IMR-90 (cell line): ENCODE measurements at regions not wholly inside any gene's neighbourhood (a gene's known extent, or its start where the extent isn't known, plus 50 kb on each side); places are given as distances from the start of the nearest gene placed in this dataset.

Experiments
- ATAC-seq: fragments of 200-7000 bp; cut with Tn5 transposase; 2 replicates; pipeline ENCODE4 v1.9.1; 2020; ENCODE audit warnings: low read depth, mild to moderate bottlenecking, moderate library complexity
- BruUV-seq: library from RNA; stranded (reverse); fragments of 400-500 nt; replicated peaks from 2 replicates; lab custom pipeline; 2021; lab: Mats Ljungman, UMichigan
- CTCF ChIA-PET: fragments of 300-600 bp; formaldehyde crosslinking; extraction: SDS; loops from one replicate; lab custom pipeline; 2021; ENCODE audit warnings: antibody characterized with exemption; lab: Yijun Ruan, JAX
- POLR2A ChIA-PET: fragments of 300-600 bp; sonication (Branson Sonifier 250); formaldehyde crosslinking; loops from one replicate; lab custom pipeline; 2022; ENCODE audit warnings: antibody characterized with exemption; ENCODE audit not compliant: unreplicated experiment; lab: Charles Lee
- DNase-seq: peaks from one replicate; pipeline ENCODE4 v3.0.0; 2013
- H2AFZ ChIP-seq: replicated peaks from 2 replicates; pipeline ENCODE3; 2013; ENCODE audit warnings: low read length, mild to moderate bottlenecking; ENCODE audit not compliant: poor library complexity
- H2AK5ac ChIP-seq: 2 replicates; pipeline ENCODE4 v1.6.1; 2013; ENCODE audit warnings: low read depth, low read length, inconsistent platforms
- H2AK9ac ChIP-seq: replicated peaks from 2 replicates; pipeline ENCODE3; 2013; ENCODE audit warnings: mild to moderate bottlenecking, low read depth, low read length, moderate library complexity; ENCODE audit not compliant: poor library complexity
- H2BK120ac ChIP-seq: 2 replicates; pipeline ENCODE4 v1.6.1; 2013; ENCODE audit warnings: low read depth, low read length, inconsistent platforms
- H2BK15ac ChIP-seq: 3 replicates; pipeline ENCODE4 v1.6.1; 2013; ENCODE audit warnings: low read depth, low read length, inconsistent platforms
- H2BK20ac ChIP-seq: 2 replicates; pipeline ENCODE4 v1.6.1; 2013; ENCODE audit warnings: low read depth, mild to moderate bottlenecking, inconsistent platforms, low read length, moderate library complexity
- H2BK5ac ChIP-seq: 2 replicates; pipeline ENCODE4 v1.6.1; 2013; ENCODE audit warnings: mild to moderate bottlenecking, low read depth, low read length, inconsistent platforms; ENCODE audit not compliant: poor library complexity, severe bottlenecking
- H3K14ac ChIP-seq: replicated peaks from 2 replicates; pipeline ENCODE4 v1.6.1; 2013; ENCODE audit warnings: low read depth, low read length, inconsistent platforms
- H3K18ac ChIP-seq: 2 replicates; pipeline ENCODE4 v1.6.1; 2013; ENCODE audit warnings: low read depth, low read length, control low read depth
- H3K23ac ChIP-seq: 2 replicates; pipeline ENCODE4 v1.6.1; 2013; ENCODE audit warnings: low read depth, low read length, inconsistent platforms
- H3K27ac ChIP-seq: 2 replicates; pipeline ENCODE4 v1.5.1; 2013; ENCODE audit warnings: mild to moderate bottlenecking, control low read depth, low read length; ENCODE audit not compliant: insufficient read depth
- H3K27me3 ChIP-seq: 2 replicates; pipeline ENCODE4 v1.6.1; 2013; ENCODE audit warnings: low read length; ENCODE audit not compliant: control insufficient read depth, insufficient read depth
- H3K36me3 ChIP-seq: 2 replicates; pipeline ENCODE4 v1.6.1; 2013; ENCODE audit warnings: low read length, mixed read lengths; ENCODE audit not compliant: control insufficient read depth, insufficient read depth
- H3K4ac ChIP-seq: 2 replicates; pipeline ENCODE4 v1.6.1; 2013; ENCODE audit warnings: low read depth, low read length, inconsistent platforms
- H3K4me1 ChIP-seq: 2 replicates; pipeline ENCODE4 v1.6.1; 2013; ENCODE audit warnings: low read length, mixed read lengths; ENCODE audit not compliant: control insufficient read depth, insufficient read depth
- H3K4me2 ChIP-seq: 2 replicates; pipeline ENCODE4 v1.6.1; 2013; ENCODE audit warnings: low read depth, mild to moderate bottlenecking, control low read depth, low read length, moderate library complexity
- H3K4me3 ChIP-seq: 2 replicates; pipeline ENCODE4 v1.5.1; 2013; ENCODE audit warnings: low read depth, mild to moderate bottlenecking, control low read depth, low read length, moderate library complexity; ENCODE audit not compliant: insufficient read depth
- H3K56ac ChIP-seq: 2 replicates; pipeline ENCODE4 v1.6.1; 2013; ENCODE audit warnings: low read length, inconsistent platforms; ENCODE audit not compliant: insufficient read depth; ENCODE audit errors: extremely low read depth
- H3K79me1 ChIP-seq, 2 experiments: 2 replicates each; pipeline ENCODE4 v1.6.1; 2013; ENCODE audit warnings: low read length in 2 of 2, inconsistent platforms in 1 of 2, low read depth in 1 of 2
- H3K9ac ChIP-seq: 2 replicates; pipeline ENCODE4 v1.6.1; 2013; ENCODE audit warnings: low read depth, low read length, control low read depth
- H3K9me1 ChIP-seq: 2 replicates; pipeline ENCODE4 v1.6.1; 2013; ENCODE audit warnings: low read length, inconsistent platforms; ENCODE audit not compliant: insufficient read depth
- H3K9me3 ChIP-seq: 2 replicates; pipeline ENCODE4 v1.6.1; 2013; ENCODE audit warnings: low read length; ENCODE audit not compliant: control insufficient read depth, insufficient read depth
- H4K20me1 ChIP-seq: 2 replicates; pipeline ENCODE4 v1.6.1; 2013; ENCODE audit warnings: low read length, inconsistent platforms; ENCODE audit not compliant: insufficient read depth
- H4K5ac ChIP-seq: 2 replicates; pipeline ENCODE4 v1.6.1; 2013; ENCODE audit warnings: mild to moderate bottlenecking, low read depth, low read length, control low read depth
- H4K8ac ChIP-seq, 2 experiments: 2 replicates each; pipeline ENCODE4 v1.6.1; 2013; ENCODE audit warnings: low read depth in 2 of 2, low read length in 2 of 2, control low read depth in 1 of 2, inconsistent platforms in 1 of 2
- H4K91ac ChIP-seq: 2 replicates; pipeline ENCODE4 v1.6.1; 2013; ENCODE audit warnings: low read depth, low read length, inconsistent platforms; ENCODE audit not compliant: insufficient read depth
- CEBPB ChIP-seq: IDR thresholded peaks from 2 replicates; pipeline ENCODE4 v1.6.1; 2012; ENCODE audit warnings: low read depth, low read length, improper control_type of control experiment
- CTCF ChIP-seq: conservative IDR thresholded peaks from 2 replicates; pipeline ENCODE4 v1.5.1; 2012; ENCODE audit warnings: mild to moderate bottlenecking, low read depth, low read length, improper control_type of control experiment
- FOS ChIP-seq: fragments of 150-350 bp; IDR thresholded peaks from 2 replicates; pipeline ENCODE4 v1.6.1; 2016; ENCODE audit warnings: low read depth, low read length
- MAZ ChIP-seq: IDR thresholded peaks from 2 replicates; pipeline ENCODE4 v1.6.1; 2012; ENCODE audit warnings: low read depth, mild to moderate bottlenecking, low read length, improper control_type of control experiment, moderate library complexity, borderline replicate concordance
- RCOR1 ChIP-seq: IDR thresholded peaks from 2 replicates; pipeline ENCODE4 v1.6.1; 2012; ENCODE audit warnings: mild to moderate bottlenecking, low read length, improper control_type of control experiment; ENCODE audit not compliant: insufficient replicate concordance
- USF2 ChIP-seq: fragments of 150-350 bp; IDR thresholded peaks from 2 replicates; pipeline ENCODE4 v1.6.1; 2017; ENCODE audit warnings: mild to moderate bottlenecking, antibody characterized with exemption, low read length, low read depth
- WGBS, 2 experiments: methylation state at CpG; one replicate each; pipeline versions ENCODE4 v1.1.5 to v1.1.7; 2013; ENCODE audit warnings: missing lambda C conversion rate in 2 of 2; ENCODE audit not compliant: insufficient read length in 1 of 2; ENCODE audit errors: extremely low coverage in 2 of 2; 5-methylcytosine and 5-hydroxymethylcytosine counted together
- dilution Hi-C: fragments of 300-500 bp; cut with HindIII; formaldehyde crosslinking; loops from one replicate; pipeline ENCODE4 v1.14.3; 2018; ENCODE audit warnings: low sequenced_read_pairs; ENCODE audit not compliant: unreplicated experiment
- in situ Hi-C: fragments of 300-500 bp; cut with MboI; formaldehyde crosslinking; loops from 3 replicates; pipeline ENCODE4 v1.14.3; 2019; ENCODE audit warnings: low sequenced_read_pairs, inconsistent platforms, mixed read lengths
- intact Hi-C: fragments of 100-400 bp; cut with micrococcal nuclease; formaldehyde crosslinking; loops from 2 replicates; pipeline ENCODE4 v1.10.0; 2022

DNA sequence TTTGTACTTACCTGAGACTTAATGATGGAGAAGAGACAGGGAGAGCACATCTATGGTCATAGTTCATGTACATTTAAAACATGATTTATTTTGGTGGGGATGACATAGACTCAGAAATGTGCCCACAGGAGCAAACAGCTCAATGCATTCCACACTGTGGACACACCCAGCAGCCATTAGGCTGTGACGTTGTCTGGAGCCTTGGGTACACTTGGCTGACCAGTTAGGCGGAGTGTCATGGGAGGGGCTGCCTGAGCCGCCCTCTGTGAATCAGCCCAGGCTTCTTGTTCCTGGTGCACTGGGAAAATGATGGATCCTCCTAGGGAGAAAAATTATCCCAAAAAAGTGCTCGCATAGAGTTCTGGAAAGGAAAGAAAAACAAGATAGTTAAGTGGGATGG, 231.0 kb upstream of the GMDS start:
- Histone ChIP-seq H4K20me1 (no peaks in the 10 kb centered on the region), H3K9me3 (no peaks in the 10 kb centered on the region), H4K91ac (no peak overlapping the region), H3K9ac (no peak overlapping the region), H2BK15ac (no peak overlapping the region), H3K23ac (no peak overlapping the region), H3K4me1 (peaks cover 8% of the 10 kb centered on the region; the same call in 1 of the 2 replicates), H2BK20ac (no peak overlapping the region), H2AK5ac (no peak overlapping the region), H3K79me1 (no peaks in the 10 kb centered on the region), H3K18ac (no peak overlapping the region), H3K4me2 (no peak overlapping the region), H3K4me3 (no peak overlapping the region), H2BK5ac (no peak overlapping the region), H4K5ac (no peak overlapping the region), H3K36me3 (no peaks in the 10 kb centered on the region), H3K27me3 (peaks cover 20% of the 10 kb centered on the region), H4K8ac (no peak overlapping the region), H3K27ac (no peak overlapping the region), H2AK9ac (no peak overlapping the region), H3K56ac (no peak overlapping the region), H3K9me1 (no peaks in the 10 kb centered on the region), H3K4ac (no peak overlapping the region), H2AFZ (no peak overlapping the region), H2BK120ac (no peak overlapping the region), H3K14ac (no peak overlapping the region)
- intact Hi-C loops = no loop called here
- DNase-seq = no peak
- no TSS peak for BruUV-seq
- ATAC-seq = no peak
- ChIA-PET CTCF (no interaction called here), POLR2A (no interaction called here)
- WGBS, 2 experiments = no CpG with 5 or more reads among the region's 4 CpGs
- in situ Hi-C loops = no loop called here
- no peak for TF ChIP-seq FOS
- no peak for TF ChIP-seq RCOR1
- no peak for TF ChIP-seq MAZ
- TF ChIP-seq CTCF = no peak
- TF ChIP-seq CEBPB = no peak
- no peak for TF ChIP-seq USF2
- dilution Hi-C loops = no loop called here
